ENCODE measurements at regions not wholly inside any gene's neighbourhood (a gene's known extent, or its start where the extent isn't known, plus 50 kb on each side); places are given as distances from the start of the nearest gene placed in this dataset.

- TF ChIP-seq CTCF (IDR thresholded peaks at IDR 0.05) (no peak), POLR2A (IDR thresholded peaks at IDR 0.05) (no peak)
These were observed 236.8 kb downstream of the EPHA4 start for GRCh38 chr2:221335219-221335752.
